Liver (tissue), 2 donors: ENCODE measurements at regions not wholly inside any gene's neighbourhood (a gene's known extent, or its start where the extent isn't known, plus 50 kb on each side); places are given as distances from the start of the nearest gene placed in this dataset.

ENCODE experiments used
- MAX ChIP-seq: IDR thresholded peaks from 2 replicates; pipeline ENCODE4 v1.6.1; 2016; ENCODE audit warnings: antibody characterized with exemption
- TF ChIP-seq, protein P1 (sequence below): fragments of 150-350 bp; IDR thresholded peaks from 2 replicates; pipeline ENCODE4 v1.5.1; 2017; ENCODE audit warnings: improper control_type of control experiment, low read depth, low read length; ENCODE audit not compliant: missing input control
- donor health status: healthy.

DNA sequence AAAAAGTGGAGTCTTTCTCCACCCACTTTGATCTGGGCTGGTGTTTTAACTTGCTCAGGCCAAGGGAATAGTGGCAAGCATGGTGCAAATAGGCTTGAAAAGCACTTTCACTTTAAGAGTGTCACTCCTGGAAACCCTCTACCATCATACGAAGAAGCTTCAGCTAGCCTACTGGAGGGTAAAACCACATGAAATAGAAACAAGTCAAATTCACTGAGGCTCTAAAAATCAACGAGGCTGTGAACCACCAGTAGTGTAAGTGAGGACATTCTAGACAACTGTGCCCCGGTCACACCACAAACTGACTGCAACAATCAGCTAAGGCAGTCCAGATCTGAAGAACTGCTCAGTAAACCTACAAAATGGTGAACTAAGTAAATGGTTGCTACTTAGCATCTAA is 2366.3 kb upstream of the C9orf72 start:
- TF ChIP-seq, protein P1, sequence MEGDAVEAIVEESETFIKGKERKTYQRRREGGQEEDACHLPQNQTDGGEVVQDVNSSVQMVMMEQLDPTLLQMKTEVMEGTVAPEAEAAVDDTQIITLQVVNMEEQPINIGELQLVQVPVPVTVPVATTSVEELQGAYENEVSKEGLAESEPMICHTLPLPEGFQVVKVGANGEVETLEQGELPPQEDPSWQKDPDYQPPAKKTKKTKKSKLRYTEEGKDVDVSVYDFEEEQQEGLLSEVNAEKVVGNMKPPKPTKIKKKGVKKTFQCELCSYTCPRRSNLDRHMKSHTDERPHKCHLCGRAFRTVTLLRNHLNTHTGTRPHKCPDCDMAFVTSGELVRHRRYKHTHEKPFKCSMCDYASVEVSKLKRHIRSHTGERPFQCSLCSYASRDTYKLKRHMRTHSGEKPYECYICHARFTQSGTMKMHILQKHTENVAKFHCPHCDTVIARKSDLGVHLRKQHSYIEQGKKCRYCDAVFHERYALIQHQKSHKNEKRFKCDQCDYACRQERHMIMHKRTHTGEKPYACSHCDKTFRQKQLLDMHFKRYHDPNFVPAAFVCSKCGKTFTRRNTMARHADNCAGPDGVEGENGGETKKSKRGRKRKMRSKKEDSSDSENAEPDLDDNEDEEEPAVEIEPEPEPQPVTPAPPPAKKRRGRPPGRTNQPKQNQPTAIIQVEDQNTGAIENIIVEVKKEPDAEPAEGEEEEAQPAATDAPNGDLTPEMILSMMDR = no peak
- no peak for TF ChIP-seq MAX
